CD4-positive, alpha-beta T cell (primary cell): ENCODE measurements at regions not wholly inside any gene's neighbourhood (a gene's known extent, or its start where the extent isn't known, plus 50 kb on each side); places are given as distances from the start of the nearest gene placed in this dataset.

ENCODE experiments used
- ATAC-seq: fragments of 200-7000 bp; cut with Tn5 transposase; one replicate; pipeline ENCODE4 v1.10.0; 2022; ENCODE audit warnings: mild to moderate bottlenecking; ENCODE audit not compliant: poor library complexity
- CTCF ChIA-PET: fragments of 350-600 bp; sonication (Branson Sonifier 250); formaldehyde crosslinking; loops from one replicate; lab custom pipeline; 2021; ENCODE audit warnings: antibody characterized with exemption, inconsistent platforms; lab: Charles Lee
- POLR2A ChIA-PET: fragments of 350-600 bp; sonication (Branson Sonifier 250); formaldehyde crosslinking; loops from one replicate; lab custom pipeline; 2021; ENCODE audit warnings: antibody characterized with exemption, inconsistent platforms; lab: Charles Lee
- DNase-seq, 14 experiments: peaks; one replicate each; pipeline ENCODE4 v3.0.0-alpha.2; 2013 to 2020; ENCODE audit warnings: mixed read lengths in 2 of 14
- H3K27ac ChIP-seq, 2 donors: one replicate each; pipeline versions ENCODE4 v1.5.1 to v1.7.0; 2013; ENCODE audit warnings: low read length in 2 of 2, low read depth in 1 of 2, mild to moderate bottlenecking in 1 of 2
- H3K27me3 ChIP-seq, 2 experiments: 1 replicate in 1 of 2; 2 replicates in 1 of 2; pipeline versions ENCODE4 v1.6.1 to v1.7.0; 2013; ENCODE audit warnings: low read length in 2 of 2, control low read depth in 1 of 2, mild to moderate bottlenecking in 1 of 2, moderate library complexity in 1 of 2; ENCODE audit not compliant: insufficient read depth in 2 of 2, control insufficient read depth in 1 of 2
- H3K36me3 ChIP-seq: one replicate; pipeline ENCODE4 v1.6.1; 2013; ENCODE audit warnings: low read length, control low read depth; ENCODE audit not compliant: insufficient read depth
- H3K4me1 ChIP-seq: one replicate; pipeline ENCODE4 v1.6.1; 2013; ENCODE audit warnings: low read length, control low read depth; ENCODE audit not compliant: insufficient read depth
- H3K4me3 ChIP-seq: one replicate; pipeline ENCODE4 v1.5.1; 2013; ENCODE audit warnings: mild to moderate bottlenecking, low read length, moderate library complexity
- H3K9me3 ChIP-seq, 2 experiments: 1 replicate in 1 of 2; 2 replicates in 1 of 2; pipeline versions ENCODE4 v1.6.1 to v1.7.0; 2013; ENCODE audit warnings: low read length in 2 of 2, mild to moderate bottlenecking in 2 of 2, control low read depth in 1 of 2, moderate library complexity in 1 of 2; ENCODE audit not compliant: control insufficient read depth in 1 of 2, insufficient read depth in 1 of 2
- H3K27ac Mint-ChIP-seq: one replicate; pipeline ENCODE4 v1.8.0; 2020; ENCODE audit warnings: mixed read lengths
- H3K27me3 Mint-ChIP-seq: one replicate; pipeline ENCODE4 v1.8.0; 2021; ENCODE audit warnings: mixed read lengths
- H3K36me3 Mint-ChIP-seq: one replicate; pipeline ENCODE4 v1.8.0; 2021; ENCODE audit warnings: low read depth, mixed read lengths
- H3K4me1 Mint-ChIP-seq: one replicate; pipeline ENCODE4 v1.8.0; 2021; ENCODE audit warnings: low read depth, mixed read lengths
- H3K4me3 Mint-ChIP-seq: one replicate; pipeline ENCODE4 v1.8.0; 2020; ENCODE audit warnings: mild to moderate bottlenecking, mixed read lengths
- H3K9me3 Mint-ChIP-seq: one replicate; pipeline ENCODE4 v1.8.0; 2020; ENCODE audit warnings: mixed read lengths
- intact Hi-C, 2 experiments: fragments of 100-400 bp; cut with DNase I in 1 of 2; cut with micrococcal nuclease in 1 of 2; formaldehyde crosslinking; loops; one replicate each; pipeline versions ENCODE4 v1.15.1 to v1.9.0; 2023 to 2025; cut with DNase I, micrococcal nuclease
- TF ChIP-seq, protein P1 (sequence below): fragments of 200-600 bp; IDR thresholded peaks from one replicate; pipeline ENCODE4 v1.8.0; 2022; ENCODE audit warnings: antibody characterized with exemption, mild to moderate bottlenecking

DNA sequence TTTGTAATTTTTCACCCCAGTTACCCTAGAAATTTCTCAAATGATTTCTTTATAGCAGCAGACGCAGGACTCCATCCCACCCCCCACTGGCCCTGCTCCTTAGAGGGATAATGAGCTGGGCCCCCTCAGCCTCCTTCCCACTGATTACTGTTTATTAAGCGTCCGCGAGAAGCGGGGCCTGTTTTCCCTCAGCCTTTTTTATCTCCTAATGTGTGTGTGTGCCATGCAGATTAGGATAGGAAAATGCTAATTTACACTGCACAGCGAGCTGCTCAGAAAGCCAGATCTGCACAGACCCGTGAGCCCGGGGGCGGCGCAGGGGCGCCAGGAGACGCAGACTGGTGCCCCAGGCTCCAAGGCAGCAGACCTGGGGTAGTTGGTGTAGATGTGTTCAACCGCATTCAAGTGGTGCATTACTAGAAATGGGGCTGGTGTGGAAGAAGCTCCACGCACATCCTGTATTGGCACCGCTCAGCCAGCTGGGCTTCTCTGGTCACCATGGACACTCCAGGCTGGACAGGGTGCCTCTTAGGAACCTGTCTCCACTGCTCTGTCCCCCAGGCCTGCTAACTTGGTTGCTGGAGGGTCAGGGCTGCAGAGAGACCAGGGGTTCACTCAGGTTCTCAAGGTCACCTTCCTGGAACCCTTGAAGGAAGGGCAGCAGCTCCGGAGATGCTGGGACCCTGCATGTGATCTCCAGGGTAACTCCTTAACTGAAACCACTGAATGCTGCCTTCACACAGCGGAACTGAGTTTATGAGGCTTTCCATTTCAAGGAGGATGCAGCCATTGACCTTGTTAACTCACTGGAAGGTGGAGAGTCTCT is 256.3 kb downstream of the ERMARD start:
- intact Hi-C loops: no loop called here
- POLR2A ChIA-PET: no interaction called here
- ATAC-seq: no peak

DNA sequence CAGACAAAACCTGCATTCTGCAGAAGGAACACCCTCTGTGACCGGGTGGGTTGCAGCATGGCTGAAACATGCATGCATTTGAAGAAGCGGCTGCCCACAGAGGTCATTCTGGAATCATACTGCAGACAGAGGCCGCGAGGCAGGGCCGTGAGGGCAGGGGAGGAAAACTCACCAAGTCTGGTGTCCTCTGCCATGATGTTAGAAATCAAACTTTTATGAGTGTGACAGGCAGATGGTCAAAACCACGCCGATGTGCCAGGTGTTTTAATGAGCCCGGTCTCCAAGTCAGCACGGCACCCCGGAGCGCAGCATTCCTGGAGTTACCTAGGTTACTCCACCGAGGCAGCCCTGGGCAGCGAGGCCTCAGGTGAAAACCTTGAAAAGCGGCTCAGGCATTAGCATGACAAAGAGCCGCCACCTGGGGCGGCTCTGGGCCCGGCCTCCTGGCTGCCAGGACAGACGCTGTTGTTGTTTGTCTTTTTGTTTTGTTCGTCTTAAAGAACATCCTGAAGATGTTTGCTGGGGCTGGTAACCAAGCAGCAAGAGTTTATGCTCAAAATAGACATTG is 255.6 kb downstream of the ERMARD start:
- Histone ChIP-seq H3K9me3 (peaks cover 16 to 21% of the 10 kb centered on the region in 2 experiments), H3K27ac (no peak overlapping the region), H3K4me3 (no peak overlapping the region), H3K4me1 (no peaks in the 10 kb centered on the region), H3K36me3 (no peaks in the 10 kb centered on the region), H3K27me3 (no peaks in the 10 kb centered on the region)
- CTCF ChIA-PET: no interaction called here
- Mint-ChIP-seq H3K36me3 (peaks cover 5% of the 10 kb centered on the region), H3K9me3 (peaks cover 7% of the 10 kb centered on the region), H3K27me3 (peaks cover 6% of the 10 kb centered on the region), H3K27ac (no peak overlapping the region), H3K4me3 (no peak overlapping the region), H3K4me1 (no peaks in the 10 kb centered on the region)
- intact Hi-C loops: no loop called here
- POLR2A ChIA-PET: no interaction called here
- TF ChIP-seq, protein P1, sequence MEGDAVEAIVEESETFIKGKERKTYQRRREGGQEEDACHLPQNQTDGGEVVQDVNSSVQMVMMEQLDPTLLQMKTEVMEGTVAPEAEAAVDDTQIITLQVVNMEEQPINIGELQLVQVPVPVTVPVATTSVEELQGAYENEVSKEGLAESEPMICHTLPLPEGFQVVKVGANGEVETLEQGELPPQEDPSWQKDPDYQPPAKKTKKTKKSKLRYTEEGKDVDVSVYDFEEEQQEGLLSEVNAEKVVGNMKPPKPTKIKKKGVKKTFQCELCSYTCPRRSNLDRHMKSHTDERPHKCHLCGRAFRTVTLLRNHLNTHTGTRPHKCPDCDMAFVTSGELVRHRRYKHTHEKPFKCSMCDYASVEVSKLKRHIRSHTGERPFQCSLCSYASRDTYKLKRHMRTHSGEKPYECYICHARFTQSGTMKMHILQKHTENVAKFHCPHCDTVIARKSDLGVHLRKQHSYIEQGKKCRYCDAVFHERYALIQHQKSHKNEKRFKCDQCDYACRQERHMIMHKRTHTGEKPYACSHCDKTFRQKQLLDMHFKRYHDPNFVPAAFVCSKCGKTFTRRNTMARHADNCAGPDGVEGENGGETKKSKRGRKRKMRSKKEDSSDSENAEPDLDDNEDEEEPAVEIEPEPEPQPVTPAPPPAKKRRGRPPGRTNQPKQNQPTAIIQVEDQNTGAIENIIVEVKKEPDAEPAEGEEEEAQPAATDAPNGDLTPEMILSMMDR: no peak
- DNase-seq (peak in 1 of 14 experiments; percentile 5), ATAC-seq (no peak)

More for the DNA sequence above, 256.3 kb downstream of the ERMARD start:
- H3K27me3 ChIP-seq: no peaks in the 10 kb centered on the region
- H3K36me3 ChIP-seq: no peaks in the 10 kb centered on the region
- peak in 1 of 14 experiments; percentile 1 for DNase-seq
- H3K27ac Mint-ChIP-seq: no peak overlapping the region
- TF ChIP-seq, protein P1: no peak
- no peaks in the 10 kb centered on the region for H3K4me1 ChIP-seq
- peaks cover 16 to 21% of the 10 kb centered on the region in 2 experiments for H3K9me3 ChIP-seq
- peaks cover 6% of the 10 kb centered on the region for H3K27me3 Mint-ChIP-seq
- CTCF ChIA-PET: no interaction called here
- no peak overlapping the region for H3K4me3 ChIP-seq
- no peak overlapping the region for H3K27ac ChIP-seq
- no peak overlapping the region for H3K4me3 Mint-ChIP-seq
- peaks cover 7% of the 10 kb centered on the region for H3K9me3 Mint-ChIP-seq
- peaks cover 5% of the 10 kb centered on the region for H3K36me3 Mint-ChIP-seq
- H3K4me1 Mint-ChIP-seq: no peaks in the 10 kb centered on the region

DNA sequence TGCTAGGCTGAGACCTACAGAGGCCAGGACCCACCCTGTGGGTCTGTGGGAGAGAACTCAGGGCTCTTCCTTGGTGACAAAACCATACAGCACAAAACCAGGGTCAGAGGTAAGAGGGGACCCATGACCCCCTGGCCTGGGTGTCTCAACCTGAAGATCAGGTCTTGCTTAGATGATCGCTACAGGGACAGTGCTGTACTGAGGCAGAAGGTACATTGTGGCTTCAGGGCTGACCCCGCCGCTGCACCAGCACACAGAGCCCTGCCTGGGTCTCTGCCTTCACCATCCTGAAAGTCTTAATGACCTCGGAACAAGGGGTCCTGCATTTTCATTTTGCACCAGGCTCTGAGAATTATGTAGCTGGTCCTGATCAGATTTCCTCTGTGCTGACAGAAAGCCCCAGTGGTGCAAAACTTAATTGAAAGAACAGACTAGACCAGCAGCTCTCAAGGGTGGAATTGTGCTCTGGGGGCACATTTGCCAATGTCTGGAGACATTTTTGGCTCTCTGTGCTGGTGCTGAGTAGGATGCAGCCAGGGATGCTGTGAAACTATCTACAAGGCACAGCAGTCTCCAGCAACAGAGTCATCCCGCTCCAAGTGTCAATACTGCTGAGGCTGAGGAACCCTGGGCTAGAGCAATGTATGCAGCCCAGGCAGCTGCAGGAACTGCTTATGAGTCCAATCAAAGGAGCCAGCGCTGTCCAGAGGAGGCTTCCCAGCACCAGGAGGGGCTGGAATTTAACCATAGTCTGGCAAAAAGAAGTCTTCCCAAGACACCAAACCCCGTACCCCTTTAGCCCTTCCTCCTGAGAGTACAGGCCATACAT is 254.9 kb downstream of the ERMARD start:
- no peaks in the 10 kb centered on the region for H3K36me3 ChIP-seq
- peaks cover 7% of the 10 kb centered on the region for H3K9me3 Mint-ChIP-seq
- peaks cover 6% of the 10 kb centered on the region for H3K27me3 Mint-ChIP-seq
- H3K4me1 Mint-ChIP-seq: no peaks in the 10 kb centered on the region
- H3K4me1 ChIP-seq: no peaks in the 10 kb centered on the region
- peaks cover 19 to 27% of the 10 kb centered on the region in 2 experiments for H3K9me3 ChIP-seq
- H3K36me3 Mint-ChIP-seq: peaks cover 5% of the 10 kb centered on the region
- no peak overlapping the region for H3K27ac Mint-ChIP-seq
- H3K4me3 ChIP-seq: no peak overlapping the region
- ATAC-seq (no peak), DNase-seq (no peak)
- H3K27me3 ChIP-seq: no peaks in the 10 kb centered on the region
- intact Hi-C loops: no loop called here
- TF ChIP-seq, protein P1: no peak
- CTCF ChIA-PET: no interaction called here
- POLR2A ChIA-PET: no interaction called here
- no peak overlapping the region for H3K27ac ChIP-seq
- no peak overlapping the region for H3K4me3 Mint-ChIP-seq
